CD14-positive monocyte (primary cell): ENCODE measurements at regions not wholly inside any gene's neighbourhood (a gene's known extent, or its start where the extent isn't known, plus 50 kb on each side); places are given as distances from the start of the nearest gene placed in this dataset.

Experiments used
- DNase-seq, 3 donors: peaks; one replicate each; pipeline ENCODE4 v3.0.0-alpha.2; 2011 to 2022
- H2AFZ ChIP-seq: 2 replicates; pipeline ENCODE4 v1.6.0; 2012; ENCODE audit warnings: mild to moderate bottlenecking, low read depth, low read length, inconsistent platforms; ENCODE audit not compliant: insufficient read depth, poor library complexity, severe bottlenecking
- H3K27ac ChIP-seq, 2 donors: 1 replicate in 1 of 2; 2 replicates in 1 of 2; pipeline ENCODE4 v1.5.1; 2012 to 2013; ENCODE audit warnings: low read length in 2 of 2, control low read depth in 1 of 2, inconsistent platforms in 1 of 2, low read depth in 1 of 2, mild to moderate bottlenecking in 1 of 2
- H3K27me3 ChIP-seq, 2 donors: one replicate each; pipeline versions ENCODE4 v1.6.0 to v1.6.1; 2011 to 2013; ENCODE audit warnings: low read length in 2 of 2; ENCODE audit not compliant: control insufficient read depth in 2 of 2, insufficient read depth in 2 of 2
- H3K36me3 ChIP-seq, 2 donors: replicated peaks in 1 of 2; 1 replicate in 1 of 2; 2 replicates in 1 of 2; pipeline versions ENCODE4 v1.5.1 to v1.6.1; 2012 to 2013; ENCODE audit warnings: low read length in 2 of 2, control low read depth in 1 of 2, inconsistent platforms in 1 of 2, mild to moderate bottlenecking in 1 of 2; ENCODE audit not compliant: insufficient read depth in 2 of 2, control insufficient read depth in 1 of 2
- H3K4me1 ChIP-seq, 2 donors: 1 replicate in 1 of 2; 2 replicates in 1 of 2; pipeline versions ENCODE4 v1.5.1 to v1.6.1; 2012 to 2013; ENCODE audit warnings: low read length in 2 of 2, control low read depth in 1 of 2, inconsistent platforms in 1 of 2, mild to moderate bottlenecking in 1 of 2, moderate library complexity in 1 of 2; ENCODE audit not compliant: insufficient read depth in 2 of 2, control insufficient read depth in 1 of 2
- H3K4me2 ChIP-seq: replicated peaks from 2 replicates; pipeline ENCODE3; 2012; ENCODE audit warnings: low read length, moderate library complexity, mild to moderate bottlenecking; ENCODE audit not compliant: poor library complexity, severe bottlenecking; ENCODE audit errors: extremely low read depth
- H3K4me3 ChIP-seq, 3 experiments: fragments of 200-600 bp in 1 of 3; sonication (generic) in 1 of 3; replicated peaks in 1 of 3; 1 replicate in 2 of 3; 2 replicates in 1 of 3; pipeline ENCODE4 v1.5.1; 2011 to 2013; ENCODE audit warnings: low read length in 3 of 3, mild to moderate bottlenecking in 3 of 3, control low read depth in 2 of 3, low read depth in 2 of 3, inconsistent platforms in 1 of 3, moderate library complexity in 1 of 3
- H3K79me2 ChIP-seq: 2 replicates; pipeline ENCODE4 v1.6.0; 2012; ENCODE audit warnings: mild to moderate bottlenecking, control low read depth, inconsistent platforms, low read length, moderate library complexity; ENCODE audit not compliant: insufficient read depth
- H3K9ac ChIP-seq: 2 replicates; pipeline ENCODE4 v1.6.0; 2017; ENCODE audit warnings: low read length, mild to moderate bottlenecking; ENCODE audit not compliant: insufficient read depth, poor library complexity, severe bottlenecking
- H3K9me3 ChIP-seq, 2 donors: replicated peaks in 1 of 2; 1 replicate in 1 of 2; 2 replicates in 1 of 2; pipeline versions ENCODE4 v1.5.1 to v1.6.1; 2012 to 2013; ENCODE audit warnings: low read length in 2 of 2, control low read depth in 1 of 2; ENCODE audit not compliant: control insufficient read depth in 1 of 2, insufficient read depth in 1 of 2
- H4K20me1 ChIP-seq: 2 replicates; pipeline ENCODE4 v1.6.0; 2012; ENCODE audit warnings: mild to moderate bottlenecking, low read length, control low read depth, moderate library complexity; ENCODE audit not compliant: insufficient read depth
- H3K27ac Mint-ChIP-seq, 7 donors: one replicate each; pipeline ENCODE4 v1.8.0; 2020; ENCODE audit warnings: mild to moderate bottlenecking in 7 of 7, mixed read lengths in 7 of 7, moderate library complexity in 6 of 7, inconsistent platforms in 2 of 7
- H3K27me3 Mint-ChIP-seq, 3 donors: one replicate each; pipeline ENCODE4 v1.8.0; 2021 to 2022; ENCODE audit warnings: low read depth in 3 of 3, mild to moderate bottlenecking in 3 of 3, mixed read lengths in 3 of 3, moderate library complexity in 3 of 3, inconsistent platforms in 1 of 3
- H3K36me3 Mint-ChIP-seq, 2 donors: one replicate each; pipeline ENCODE4 v1.8.0; 2020; ENCODE audit warnings: mixed read lengths in 2 of 2, inconsistent platforms in 1 of 2, mild to moderate bottlenecking in 1 of 2
- H3K4me1 Mint-ChIP-seq: one replicate; pipeline ENCODE4 v1.8.0; 2020; ENCODE audit warnings: mild to moderate bottlenecking, mixed read lengths
- H3K4me3 Mint-ChIP-seq, 2 donors: one replicate each; pipeline ENCODE4 v1.8.0; 2020; ENCODE audit warnings: mild to moderate bottlenecking in 2 of 2, mixed read lengths in 2 of 2, moderate library complexity in 1 of 2
- H3K9me3 Mint-ChIP-seq, 7 donors: one replicate each; pipeline ENCODE4 v1.8.0; 2020 to 2022; ENCODE audit warnings: mixed read lengths in 7 of 7, mild to moderate bottlenecking in 6 of 7, moderate library complexity in 6 of 7, inconsistent platforms in 2 of 7
- CTCF ChIP-seq: fragments of 200-600 bp; IDR thresholded peaks from one replicate; pipeline ENCODE4 v1.8.0; 2022; ENCODE audit warnings: antibody characterized with exemption, mild to moderate bottlenecking
- WGBS: methylation state at CpG from one replicate; pipeline ENCODE4 v1.1.5; 2013; ENCODE audit warnings: missing lambda C conversion rate; ENCODE audit not compliant: insufficient coverage; 5-methylcytosine and 5-hydroxymethylcytosine counted together
- intact Hi-C, 2 donors: fragments of 100-400 bp; cut with micrococcal nuclease; formaldehyde crosslinking; loops; one replicate each; pipeline versions ENCODE4 v1.15.0 to v1.15.1; 2023

- H3K9ac ChIP-seq: no peak overlapping the region
- peaks cover 0 to 5% of the 10 kb centered on the region in 2 donors for H3K9me3 ChIP-seq
- H3K27ac ChIP-seq: no peak overlapping the region
- no peaks in the 10 kb centered on the region for H3K36me3 ChIP-seq
- no peaks in the 10 kb centered on the region for H3K36me3 Mint-ChIP-seq
- no peaks in the 10 kb centered on the region for H3K79me2 ChIP-seq
- H3K4me1 Mint-ChIP-seq: no peaks in the 10 kb centered on the region
- H2AFZ ChIP-seq: no peak overlapping the region
- intact Hi-C loops: no loop called here
- WGBS: no CpG with 5 or more reads among the region's 2 CpGs
- no peak for DNase-seq
- H3K27me3 Mint-ChIP-seq: peaks cover 0 to 1% (median 0%) of the 10 kb centered on the region in 3 donors
- no peaks in the 10 kb centered on the region for H3K27me3 ChIP-seq
- H4K20me1 ChIP-seq: no peaks in the 10 kb centered on the region
- peaks cover 0 to 5% (median 2%) of the 10 kb centered on the region in 7 donors for H3K9me3 Mint-ChIP-seq
- H3K4me3 ChIP-seq: no peak overlapping the region
- H3K4me2 ChIP-seq: no peak overlapping the region
- no peak for TF ChIP-seq CTCF
- H3K4me1 ChIP-seq: no peaks in the 10 kb centered on the region
- no peak overlapping the region for H3K4me3 Mint-ChIP-seq
- H3K27ac Mint-ChIP-seq: no peak overlapping the region
These were observed 1428.6 kb downstream of the LRRC4C start for GRCh38 chr11:40030867-40031266.

- peaks cover 0 to 5% (median 0%) of the 10 kb centered on the region in 7 donors for H3K9me3 Mint-ChIP-seq
- H3K27ac Mint-ChIP-seq: no peak overlapping the region
- no peak overlapping the region for H3K27ac ChIP-seq
- no peaks in the 10 kb centered on the region for H3K36me3 ChIP-seq
- H3K4me1 ChIP-seq: no peaks in the 10 kb centered on the region
- no peak overlapping the region for H3K4me3 Mint-ChIP-seq
- no peak overlapping the region for H2AFZ ChIP-seq
- DNase-seq: no peak
- intact Hi-C loops: no loop called here
- no peaks in the 10 kb centered on the region for H4K20me1 ChIP-seq
- no peaks in the 10 kb centered on the region for H3K27me3 ChIP-seq
- H3K79me2 ChIP-seq: no peaks in the 10 kb centered on the region
- H3K4me2 ChIP-seq: no peak overlapping the region
- peaks cover 0 to 3% of the 10 kb centered on the region in 2 donors for H3K9me3 ChIP-seq
- H3K4me1 Mint-ChIP-seq: no peaks in the 10 kb centered on the region
- H3K9ac ChIP-seq: no peak overlapping the region
- no peaks in the 10 kb centered on the region for H3K36me3 Mint-ChIP-seq
- H3K27me3 Mint-ChIP-seq: peaks cover 0 to 1% (median 0%) of the 10 kb centered on the region in 3 donors
- TF ChIP-seq CTCF: no peak
- 83% methylated on average over 6 of the region's 13 CpGs for WGBS
- H3K4me3 ChIP-seq: no peak overlapping the region
These were observed 1430.1 kb downstream of the LRRC4C start for GRCh38 chr11:40029391-40029790.
